Urothelium cell line (cell line): ENCODE measurements at regions not wholly inside any gene's neighbourhood (a gene's known extent, or its start where the extent isn't known, plus 50 kb on each side); places are given as distances from the start of the nearest gene placed in this dataset.

Source experiments
- DNase-seq: peaks from one replicate; pipeline ENCODE4 v3.0.0; 2011; ENCODE audit warnings: low spot score, mixed read lengths
- FAIRE-seq: peaks from 2 replicates; lab custom pipeline; 2011; peaks lifted over from hg19 to GRCh38; lab: Jason Lieb, UNC

- DNase-seq = no peak
- FAIRE-seq = no peak
Observed at GRCh38 chr3:78134496-78134895, 1094.6 kb downstream of the ROBO2 start.

GRCh38 chr3:78139166-78139565, 1099.3 kb downstream of the ROBO2 start:
- peak; percentile 11 for DNase-seq

GRCh38 chr3:78140274-78140673, 1100.4 kb downstream of the ROBO2 start:
- no peak for FAIRE-seq
- no peak for DNase-seq

More at GRCh38 chr3:78139166-78139565, 1099.3 kb downstream of the ROBO2 start:
- no peak for FAIRE-seq

GRCh38 chr3:78140866-78141265, 1101.0 kb downstream of the ROBO2 start:
- DNase-seq (no peak), FAIRE-seq (no peak)

DNA sequence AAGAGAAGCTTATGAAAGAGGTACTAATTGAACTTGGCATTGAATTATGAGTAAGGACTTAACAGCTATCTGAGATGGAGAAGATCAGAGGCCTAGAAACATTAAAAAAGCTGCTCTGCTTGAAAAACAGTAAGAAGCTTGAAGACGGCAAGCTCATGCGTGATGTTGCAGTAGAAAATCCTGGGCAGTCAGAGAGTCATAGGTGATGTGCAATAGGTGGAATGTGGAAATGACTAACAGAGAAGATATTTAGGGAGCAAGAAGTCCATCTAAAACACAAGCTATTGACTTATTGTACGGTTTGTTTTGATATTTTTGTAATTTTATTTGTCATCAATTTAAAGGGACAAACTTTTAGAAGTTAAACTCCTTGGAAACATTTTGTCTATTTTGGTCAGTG, 1101.4 kb downstream of the ROBO2 start:
- DNase-seq (peak; percentile 45), FAIRE-seq (no peak)

DNA sequence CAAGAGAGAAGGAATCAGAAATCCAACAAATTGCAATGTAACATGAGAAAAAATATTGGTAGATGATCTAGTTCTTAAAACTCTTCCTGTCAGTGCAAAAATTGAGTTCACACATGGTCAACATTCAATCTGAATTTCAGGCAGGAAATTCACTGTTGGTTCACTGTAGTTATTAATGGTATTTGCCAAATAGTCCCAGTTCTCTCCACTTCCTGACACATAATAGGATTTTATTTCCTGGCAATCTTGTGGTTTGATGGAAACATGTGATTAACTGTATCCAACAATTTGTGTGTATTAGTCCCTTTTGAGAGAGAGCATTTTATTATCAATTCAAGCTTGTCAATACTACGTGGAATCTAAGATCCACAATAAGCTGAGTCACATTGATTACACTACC, 1103.1 kb downstream of the ROBO2 start:
- FAIRE-seq (no peak), DNase-seq (no peak)

- DNase-seq (no peak), FAIRE-seq (no peak)
Observed at GRCh38 chr3:78148986-78149717, 1109.3 kb downstream of the ROBO2 start.

GRCh38 chr3:78153973-78154372, 1114.1 kb downstream of the ROBO2 start:
- DNase-seq (no peak), FAIRE-seq (no peak)

GRCh38 chr3:78154521-78155186, 1114.8 kb downstream of the ROBO2 start:
- DNase-seq (no peak), FAIRE-seq (peak; percentile 5)

DNA sequence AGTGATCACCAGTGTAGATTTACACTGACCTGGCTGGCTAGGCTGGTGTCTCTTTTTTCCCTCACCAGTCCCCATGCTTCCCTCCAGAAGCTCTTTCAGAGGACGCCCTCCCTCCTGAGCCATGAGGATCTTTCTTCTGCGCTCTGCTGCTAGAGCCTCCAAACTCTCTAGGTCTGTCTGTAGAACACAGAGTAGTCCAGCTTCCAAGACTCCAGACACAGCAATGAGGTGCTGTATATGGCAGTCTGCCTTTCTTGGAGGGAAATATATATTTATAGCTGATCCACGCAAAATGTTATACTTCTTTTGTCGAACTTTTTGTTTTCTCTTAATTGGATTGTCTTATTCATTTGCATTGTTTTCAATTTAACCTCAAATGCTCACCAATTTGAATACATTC, 1121.8 kb downstream of the ROBO2 start:
- FAIRE-seq (no peak), DNase-seq (no peak)

DNA sequence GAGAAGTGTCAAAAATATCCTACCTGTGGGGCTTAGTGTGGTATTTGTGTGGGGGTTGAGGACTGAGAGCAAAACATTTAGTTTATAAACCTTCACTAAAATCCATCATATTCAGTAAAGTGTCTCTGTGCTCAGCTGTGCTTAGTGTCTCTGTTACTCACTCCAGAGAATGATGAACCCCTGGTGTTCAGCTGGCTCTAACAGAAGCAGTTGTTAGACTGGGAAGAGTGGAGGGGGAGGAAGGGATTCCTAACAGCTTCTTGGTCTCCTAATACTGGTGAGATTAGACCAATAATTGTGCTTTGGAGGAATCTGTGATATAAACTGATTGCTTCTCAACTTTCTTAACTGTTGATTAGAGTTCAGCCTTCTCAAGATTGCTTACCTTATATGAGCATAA, 1123.5 kb downstream of the ROBO2 start:
- no peak for DNase-seq
- FAIRE-seq = no peak

GRCh38 chr3:78165876-78166275, 1126.0 kb downstream of the ROBO2 start:
- no peak for DNase-seq
- no peak for FAIRE-seq

- no peak for DNase-seq
- FAIRE-seq = no peak
Observed at GRCh38 chr3:78174821-78175220, 1134.9 kb downstream of the ROBO2 start.

GRCh38 chr3:78176869-78177268, 1137.0 kb downstream of the ROBO2 start:
- FAIRE-seq (no peak), DNase-seq (no peak)

GRCh38 chr3:78177780-78178179, 1137.9 kb downstream of the ROBO2 start:
- FAIRE-seq (no peak), DNase-seq (no peak)

- DNase-seq (no peak), FAIRE-seq (no peak)
Observed at GRCh38 chr3:78178209-78178608, 1138.3 kb downstream of the ROBO2 start.

GRCh38 chr3:78178740-78179363, 1139.0 kb downstream of the ROBO2 start:
- no peak for DNase-seq
- FAIRE-seq = no peak

DNA sequence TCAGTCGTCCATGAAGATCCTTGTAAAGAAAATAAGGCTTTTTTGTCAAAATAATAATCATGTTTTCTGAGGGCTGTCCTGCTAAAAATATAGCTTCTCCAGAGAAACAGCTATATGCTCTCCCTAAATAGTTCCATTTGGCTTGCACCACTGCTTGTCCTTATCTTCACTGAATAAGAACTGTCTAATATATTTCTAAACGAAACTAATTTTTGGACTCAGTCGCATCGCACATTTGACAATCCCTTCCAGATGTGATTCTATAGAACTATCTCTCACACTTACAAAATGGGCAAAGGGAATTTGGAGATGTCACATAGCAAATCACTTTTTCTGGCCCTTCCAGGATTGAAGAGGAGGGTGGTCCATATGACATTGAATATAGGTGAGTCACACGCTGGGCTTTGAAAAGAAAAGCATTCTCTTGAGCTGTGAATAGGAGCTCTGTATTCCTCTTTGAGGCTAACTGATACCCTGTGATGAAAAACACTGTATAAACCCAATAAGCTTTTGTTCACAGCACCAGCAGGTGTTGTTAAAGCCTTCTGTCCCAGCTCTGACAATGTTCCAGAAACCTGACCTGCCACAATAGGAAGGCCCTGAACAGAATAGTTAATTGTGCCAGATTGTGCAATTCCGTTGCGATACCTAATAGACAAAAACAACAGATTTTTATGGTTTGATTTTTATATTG, 1144.2 kb downstream of the ROBO2 start:
- FAIRE-seq (no peak), DNase-seq (peak; percentile 4)

DNA sequence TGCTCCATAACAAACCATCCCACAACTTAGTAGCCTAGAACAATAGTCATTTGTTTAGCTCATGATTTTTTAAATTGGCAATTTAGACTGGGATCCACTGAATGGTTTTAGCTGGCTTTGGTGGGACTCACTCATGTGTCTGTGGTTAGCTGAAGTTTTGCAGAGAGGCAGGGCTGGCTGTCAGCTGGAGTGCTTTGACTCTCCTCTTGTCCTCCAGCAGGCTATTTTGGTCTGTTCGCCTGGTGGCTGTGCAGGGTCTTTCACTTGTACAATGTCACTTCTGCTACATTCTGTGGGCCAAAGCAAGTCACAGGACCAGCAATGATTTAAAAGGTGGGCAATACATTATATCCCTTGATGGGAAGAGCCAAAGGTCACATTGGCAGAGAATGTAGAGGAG, 1146.5 kb downstream of the ROBO2 start:
- no peak for FAIRE-seq
- no peak for DNase-seq

- DNase-seq (no peak), FAIRE-seq (no peak)
Observed at GRCh38 chr3:78201091-78201490, 1161.2 kb downstream of the ROBO2 start.

- DNase-seq (peak; percentile 40), FAIRE-seq (no peak)
Observed at GRCh38 chr3:78204977-78205376, 1165.1 kb downstream of the ROBO2 start.
